GM12864 (cell line): ENCODE measurements at regions not wholly inside any gene's neighbourhood (a gene's known extent, or its start where the extent isn't known, plus 50 kb on each side); places are given as distances from the start of the nearest gene placed in this dataset.

Source experiments
- DNase-seq: peaks from one replicate; pipeline ENCODE4 v3.0.0-alpha.2; 2011; ENCODE audit warnings: low read depth
- H3K4me3 ChIP-seq: 2 replicates; pipeline ENCODE4 v1.5.1; 2011; ENCODE audit warnings: mild to moderate bottlenecking, low read depth, low read length, control low read depth
- TF ChIP-seq, protein P1 (sequence below): IDR thresholded peaks from 2 replicates; pipeline ENCODE4 v1.5.1; 2011; ENCODE audit warnings: low read depth, mild to moderate bottlenecking, moderate library complexity, low read length, control low read depth, inconsistent platforms; ENCODE audit errors: missing control alignments

DNA sequence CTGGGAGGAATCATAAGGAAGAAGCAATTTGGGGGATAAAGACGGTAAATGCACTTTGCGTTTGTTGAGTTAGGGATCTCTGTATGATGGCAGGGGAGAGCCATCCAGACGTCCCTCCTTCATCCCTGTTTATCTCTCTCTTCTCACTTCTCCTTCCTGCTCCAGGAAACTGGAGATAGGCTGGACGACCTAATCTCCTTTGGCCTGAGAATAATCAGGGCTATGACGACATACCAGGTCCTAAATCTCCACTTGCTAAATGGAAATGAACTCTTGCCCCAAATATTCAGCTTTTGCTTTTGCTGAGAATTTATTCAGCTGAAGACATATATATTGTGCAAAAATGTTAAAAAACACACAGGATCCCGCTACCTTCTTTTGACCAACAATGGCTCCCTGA is 182.9 kb upstream of the INHBA start:
- H3K4me3 ChIP-seq: no peak overlapping the region
- DNase-seq: no peak
- TF ChIP-seq, protein P1, sequence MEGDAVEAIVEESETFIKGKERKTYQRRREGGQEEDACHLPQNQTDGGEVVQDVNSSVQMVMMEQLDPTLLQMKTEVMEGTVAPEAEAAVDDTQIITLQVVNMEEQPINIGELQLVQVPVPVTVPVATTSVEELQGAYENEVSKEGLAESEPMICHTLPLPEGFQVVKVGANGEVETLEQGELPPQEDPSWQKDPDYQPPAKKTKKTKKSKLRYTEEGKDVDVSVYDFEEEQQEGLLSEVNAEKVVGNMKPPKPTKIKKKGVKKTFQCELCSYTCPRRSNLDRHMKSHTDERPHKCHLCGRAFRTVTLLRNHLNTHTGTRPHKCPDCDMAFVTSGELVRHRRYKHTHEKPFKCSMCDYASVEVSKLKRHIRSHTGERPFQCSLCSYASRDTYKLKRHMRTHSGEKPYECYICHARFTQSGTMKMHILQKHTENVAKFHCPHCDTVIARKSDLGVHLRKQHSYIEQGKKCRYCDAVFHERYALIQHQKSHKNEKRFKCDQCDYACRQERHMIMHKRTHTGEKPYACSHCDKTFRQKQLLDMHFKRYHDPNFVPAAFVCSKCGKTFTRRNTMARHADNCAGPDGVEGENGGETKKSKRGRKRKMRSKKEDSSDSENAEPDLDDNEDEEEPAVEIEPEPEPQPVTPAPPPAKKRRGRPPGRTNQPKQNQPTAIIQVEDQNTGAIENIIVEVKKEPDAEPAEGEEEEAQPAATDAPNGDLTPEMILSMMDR: no peak

DNA sequence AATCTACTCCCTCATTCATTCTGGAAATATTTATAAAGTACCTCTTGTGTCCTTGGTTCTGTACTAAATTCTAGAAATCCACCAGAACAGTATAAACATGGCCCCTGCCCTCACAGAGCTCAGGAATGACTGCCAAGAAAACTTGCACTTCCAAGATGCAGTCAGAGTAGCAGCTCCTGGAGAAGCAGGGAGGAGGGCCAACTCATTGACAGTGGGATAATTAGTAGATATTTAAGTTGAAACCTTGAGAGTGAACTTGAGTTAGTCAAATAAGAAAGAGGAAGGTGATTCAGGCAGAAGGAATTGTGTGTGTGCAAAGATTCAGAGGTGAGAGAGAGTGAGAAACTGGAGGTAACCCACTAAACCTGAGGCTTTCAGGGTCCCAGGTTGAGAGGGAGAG is 182.2 kb upstream of the INHBA start:
- no peak for DNase-seq
- H3K4me3 ChIP-seq: no peak overlapping the region
- TF ChIP-seq, protein P1: no peak

DNA sequence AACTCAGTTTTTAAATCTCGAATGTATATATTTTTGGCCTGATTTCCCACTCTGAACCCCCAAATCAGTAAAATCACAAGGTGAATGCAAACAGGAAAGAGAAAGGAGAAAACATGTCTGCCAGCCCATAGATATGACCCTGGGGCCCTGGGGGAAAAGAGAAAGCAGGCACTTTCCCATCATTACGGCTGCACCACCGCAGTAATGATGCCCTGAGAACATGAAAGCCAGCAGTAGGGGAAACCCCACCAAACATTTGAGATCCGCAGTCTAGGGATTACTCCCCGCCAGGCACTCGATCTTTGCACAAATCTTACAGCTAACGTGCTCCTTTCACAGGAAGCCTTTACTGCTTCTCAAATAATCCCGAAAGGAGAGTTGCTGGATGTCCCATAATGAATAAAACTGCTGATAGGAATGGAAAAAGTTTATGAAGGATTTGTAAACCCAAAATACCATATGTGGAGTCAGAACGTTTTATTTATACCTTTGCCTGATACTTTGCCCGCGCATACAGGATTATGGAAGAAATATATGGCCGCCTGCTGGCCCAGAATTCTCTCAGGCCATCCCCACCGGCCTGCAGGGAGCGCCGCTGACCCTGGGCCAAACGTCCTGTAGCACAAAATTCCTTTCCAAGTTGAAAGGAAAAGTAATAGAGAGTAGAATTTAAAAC is 180.0 kb upstream of the INHBA start:
- TF ChIP-seq, protein P1: no peak
- H3K4me3 ChIP-seq: no peak overlapping the region
- no peak for DNase-seq

DNA sequence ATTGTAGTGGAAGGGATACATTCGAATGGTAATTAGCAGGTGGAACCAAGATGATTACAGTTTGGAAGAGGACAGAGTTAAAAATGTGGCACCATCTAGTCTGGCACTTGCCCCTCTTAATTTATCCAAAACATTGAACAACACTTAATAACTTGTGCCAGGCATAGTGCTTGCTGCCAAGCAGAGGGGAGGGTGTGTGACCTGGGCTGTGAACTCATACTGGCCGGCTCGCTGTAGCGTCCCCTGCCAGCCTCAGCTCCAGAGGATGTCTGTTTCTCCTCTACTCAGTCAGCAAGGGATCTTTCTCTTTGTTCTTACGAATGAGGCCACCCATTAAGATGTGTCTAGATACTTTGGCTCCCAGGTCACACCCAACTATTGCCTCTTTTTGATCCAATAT is 179.4 kb upstream of the INHBA start:
- H3K4me3 ChIP-seq: no peak overlapping the region
- TF ChIP-seq, protein P1: no peak
- DNase-seq: no peak

DNA sequence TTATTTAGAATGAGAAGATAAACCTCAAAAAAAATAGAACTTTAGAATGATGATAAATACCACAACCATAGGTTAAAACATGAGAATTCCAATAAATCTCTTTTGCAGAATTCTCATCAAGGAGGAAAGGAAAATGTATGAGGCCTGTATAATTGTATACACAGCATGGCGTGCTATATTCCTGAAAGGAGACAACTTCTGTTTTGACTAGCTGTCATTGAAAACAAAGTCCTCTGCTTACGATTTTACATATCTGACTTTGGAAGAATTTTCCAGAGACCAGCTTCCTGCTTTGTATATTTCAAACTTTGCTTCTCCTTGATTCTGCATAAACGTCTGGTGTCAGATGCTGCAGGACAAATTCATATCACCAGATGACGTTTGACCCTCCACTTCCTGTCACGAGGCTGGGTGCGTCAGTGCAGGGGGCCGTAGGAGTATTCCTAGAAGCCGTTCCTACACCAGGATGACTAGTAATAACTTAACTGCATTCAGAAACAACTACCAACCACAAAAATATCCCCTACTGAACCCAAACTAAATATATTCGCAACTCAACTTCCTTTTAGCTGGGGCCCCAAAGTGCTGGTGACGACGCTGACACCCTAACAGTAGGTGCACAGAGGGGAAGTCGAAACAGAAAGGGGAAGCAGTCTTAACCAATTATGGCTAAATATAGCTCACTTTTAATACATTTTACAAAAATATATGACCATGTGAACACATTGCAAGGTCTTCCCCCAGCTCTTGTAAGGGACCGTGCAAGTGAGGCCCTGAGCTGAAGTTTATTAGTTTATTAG is 178.6 kb upstream of the INHBA start:
- no peak overlapping the region for H3K4me3 ChIP-seq
- TF ChIP-seq, protein P1: no peak
- DNase-seq: peak; percentile 96

DNA sequence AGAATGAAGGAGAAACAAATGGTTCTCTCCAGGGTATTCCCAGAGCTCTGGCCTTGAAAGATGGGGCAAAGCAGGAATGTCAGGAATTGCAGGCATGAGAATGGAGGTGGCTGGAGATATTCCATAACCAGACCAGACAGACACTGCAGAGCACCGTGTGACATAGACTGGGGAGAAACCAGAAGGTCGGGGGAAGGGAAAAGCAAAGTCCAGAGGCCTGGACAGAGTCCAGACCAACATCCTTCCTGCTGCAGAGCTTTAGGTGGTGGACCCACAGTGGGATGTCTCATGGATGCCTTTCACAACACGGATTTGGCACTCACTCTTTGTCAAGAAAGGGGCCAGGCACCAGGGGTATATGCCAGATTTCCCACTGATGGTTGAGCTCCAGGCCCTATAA is 177.2 kb upstream of the INHBA start:
- H3K4me3 ChIP-seq: no peak overlapping the region
- DNase-seq: no peak
- TF ChIP-seq, protein P1: no peak

DNA sequence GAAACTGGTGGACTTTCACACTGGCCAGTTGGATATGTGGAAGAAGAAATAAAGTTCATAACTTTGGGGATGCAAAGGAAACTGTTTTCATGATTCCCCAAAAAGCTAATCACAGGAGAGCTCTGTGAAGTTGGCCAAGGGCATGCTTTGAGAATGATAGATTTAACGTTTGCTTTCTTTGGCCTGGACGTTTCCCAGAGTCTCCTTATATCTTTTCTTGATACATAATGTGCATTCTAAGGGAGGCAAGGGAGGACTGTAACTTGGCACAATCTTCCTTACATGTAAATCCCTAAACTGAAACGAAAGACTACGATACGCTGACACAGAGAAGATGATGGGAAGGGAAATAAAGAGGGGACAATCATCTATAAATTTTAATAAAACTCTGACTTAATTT is 176.5 kb upstream of the INHBA start:
- H3K4me3 ChIP-seq: no peak overlapping the region
- TF ChIP-seq, protein P1: no peak
- no peak for DNase-seq
